H9 (cell line): ENCODE measurements at regions not wholly inside any gene's neighbourhood (a gene's known extent, or its start where the extent isn't known, plus 50 kb on each side); places are given as distances from the start of the nearest gene placed in this dataset.

Experiments
- DNase-seq: peaks from one replicate; pipeline ENCODE4 v3.0.0-alpha.2; 2017
- H2AFZ ChIP-seq: one replicate; pipeline ENCODE4 v1.6.1; 2013; ENCODE audit warnings: mild to moderate bottlenecking, low read length, control low read depth, moderate library complexity
- H2AK5ac ChIP-seq: 2 replicates; pipeline ENCODE4 v1.6.1; 2013; ENCODE audit warnings: low read length, control low read depth, mixed read lengths; ENCODE audit not compliant: insufficient read length
- H2BK120ac ChIP-seq: one replicate; pipeline ENCODE4 v1.6.1; 2013; ENCODE audit warnings: low read depth, mild to moderate bottlenecking, low read length, control low read depth, inconsistent platforms; ENCODE audit not compliant: poor library complexity, severe bottlenecking
- H2BK12ac ChIP-seq: 2 replicates; pipeline ENCODE4 v1.6.1; 2013; ENCODE audit warnings: low read length, control low read depth, mixed read lengths, low read depth; ENCODE audit not compliant: insufficient read length
- H2BK15ac ChIP-seq: 2 replicates; pipeline ENCODE4 v1.6.1; 2013; ENCODE audit warnings: low read depth, low read length, control low read depth
- H2BK20ac ChIP-seq: one replicate; pipeline ENCODE4 v1.6.1; 2013; ENCODE audit warnings: low read depth, mild to moderate bottlenecking, low read length, control low read depth, inconsistent platforms; ENCODE audit not compliant: poor library complexity, severe bottlenecking
- H2BK5ac ChIP-seq: 2 replicates; pipeline ENCODE4 v1.6.1; 2013; ENCODE audit warnings: low read length, control low read depth, mixed read lengths; ENCODE audit not compliant: insufficient read length
- H3K14ac ChIP-seq: 2 replicates; pipeline ENCODE4 v1.6.1; 2013; ENCODE audit warnings: low read length, control low read depth; ENCODE audit not compliant: insufficient read depth
- H3K18ac ChIP-seq: 2 replicates; pipeline ENCODE4 v1.6.1; 2013; ENCODE audit warnings: low read depth, mild to moderate bottlenecking, mixed read lengths, low read length, control low read depth; ENCODE audit not compliant: insufficient read length
- H3K23ac ChIP-seq: 2 replicates; pipeline ENCODE4 v1.6.1; 2013; ENCODE audit warnings: low read length, control low read depth, mixed read lengths, low read depth; ENCODE audit not compliant: insufficient read length
- H3K23me2 ChIP-seq: 2 replicates; pipeline ENCODE4 v1.6.1; 2013; ENCODE audit warnings: low read depth, mild to moderate bottlenecking, mixed read lengths, low read length, control low read depth; ENCODE audit not compliant: insufficient read length, poor library complexity, severe bottlenecking
- H3K27ac ChIP-seq: 2 replicates; pipeline ENCODE4 v1.5.1; 2013; ENCODE audit warnings: low read length, control low read depth, mixed read lengths, low read depth; ENCODE audit not compliant: insufficient read length
- H3K27me3 ChIP-seq: 2 replicates; pipeline ENCODE4 v1.6.1; 2013; ENCODE audit warnings: low read length, control low read depth, inconsistent platforms; ENCODE audit not compliant: insufficient read depth
- H3K4ac ChIP-seq: 2 replicates; pipeline ENCODE4 v1.6.1; 2013; ENCODE audit warnings: low read depth, mild to moderate bottlenecking, control low read depth, inconsistent platforms, low read length, moderate library complexity
- H3K4me1 ChIP-seq: 2 replicates; pipeline ENCODE4 v1.6.1; 2013; ENCODE audit warnings: low read length, control low read depth, inconsistent platforms; ENCODE audit not compliant: insufficient read depth
- H3K4me2 ChIP-seq: 2 replicates; pipeline ENCODE4 v1.6.1; 2013; ENCODE audit warnings: low read length, control low read depth, mixed read lengths; ENCODE audit not compliant: insufficient read length, insufficient read depth
- H3K56ac ChIP-seq: 2 replicates; pipeline ENCODE4 v1.6.1; 2013; ENCODE audit warnings: low read depth, mild to moderate bottlenecking, mixed read lengths, low read length, control low read depth; ENCODE audit not compliant: insufficient read length
- H3K79me1 ChIP-seq: 2 replicates; pipeline ENCODE4 v1.6.1; 2013; ENCODE audit warnings: low read depth, mild to moderate bottlenecking, moderate library complexity, low read length, control low read depth, inconsistent platforms; ENCODE audit not compliant: insufficient read depth, poor library complexity, severe bottlenecking
- H3K79me2 ChIP-seq: 2 replicates; pipeline ENCODE4 v1.6.1; 2013; ENCODE audit warnings: low read length, control low read depth, inconsistent platforms; ENCODE audit not compliant: insufficient read depth
- H3K9ac ChIP-seq: 2 replicates; pipeline ENCODE4 v1.6.1; 2013; ENCODE audit warnings: low read length, control low read depth, mixed read lengths; ENCODE audit not compliant: insufficient read length; ENCODE audit errors: extremely low read depth
- H3K9me3 ChIP-seq: one replicate; pipeline ENCODE4 v1.6.1; 2013; ENCODE audit warnings: low read depth, low read length, inconsistent platforms; ENCODE audit not compliant: control insufficient read depth
- H3T11ph ChIP-seq: one replicate; pipeline ENCODE4 v1.6.1; 2013; ENCODE audit warnings: mild to moderate bottlenecking, low read length, control low read depth, inconsistent platforms
- H4K20me1 ChIP-seq: one replicate; pipeline ENCODE4 v1.6.1; 2013; ENCODE audit not compliant: control insufficient read depth, insufficient read length, insufficient read depth
- H4K5ac ChIP-seq: 2 replicates; pipeline ENCODE4 v1.6.1; 2013; ENCODE audit warnings: low read depth, mild to moderate bottlenecking, mixed read lengths, low read length, control low read depth; ENCODE audit not compliant: insufficient read length
- H4K8ac ChIP-seq: replicated peaks from 2 replicates; pipeline ENCODE4 v1.6.1; 2013; ENCODE audit warnings: low read length, control low read depth, mixed read lengths, low read depth; ENCODE audit not compliant: insufficient read length
- H4K91ac ChIP-seq: 2 replicates; pipeline ENCODE4 v1.6.1; 2013; ENCODE audit warnings: low read depth, mild to moderate bottlenecking, moderate library complexity, mixed read lengths, low read length, control low read depth; ENCODE audit not compliant: insufficient read length
- H3K27ac Mint-ChIP-seq, 3 experiments: 2 replicates in 2 of 3; 3 replicates in 1 of 3; pipeline ENCODE4 v1.8.0; 2020 to 2021; ENCODE audit warnings: mixed read lengths in 3 of 3, mild to moderate bottlenecking in 1 of 3, moderate library complexity in 1 of 3
- H3K27me3 Mint-ChIP-seq: 2 replicates; pipeline ENCODE4 v1.8.0; 2021; ENCODE audit warnings: low read depth, mild to moderate bottlenecking, moderate library complexity, mixed read lengths
- H3K36me3 Mint-ChIP-seq, 3 experiments: 2 replicates in 2 of 3; 3 replicates in 1 of 3; pipeline ENCODE4 v1.8.0; 2020 to 2021; ENCODE audit warnings: low read depth in 3 of 3, mixed read lengths in 3 of 3; ENCODE audit not compliant: insufficient read depth in 1 of 3
- H3K4me1 Mint-ChIP-seq, 2 experiments: 2 replicates each; pipeline ENCODE4 v1.8.0; 2020; ENCODE audit warnings: mixed read lengths in 2 of 2
- H3K4me3 Mint-ChIP-seq, 2 experiments: 2 replicates in 1 of 2; 3 replicates in 1 of 2; pipeline ENCODE4 v1.8.0; 2020 to 2021; ENCODE audit warnings: mild to moderate bottlenecking in 2 of 2, mixed read lengths in 2 of 2, moderate library complexity in 1 of 2
- H3K9me3 Mint-ChIP-seq, 2 experiments: 2 replicates in 1 of 2; 3 replicates in 1 of 2; pipeline ENCODE4 v1.8.0; 2020; ENCODE audit warnings: mild to moderate bottlenecking in 2 of 2, mixed read lengths in 2 of 2, moderate library complexity in 1 of 2
- WGBS: extraction: QIAGEN DNeasy Blood & Tissue Kit; methylation state at CpG from one replicate; pipeline ENCODE4 v1.1.7; 2013; ENCODE audit warnings: missing lambda C conversion rate, low lambda C conversion rate, mixed read lengths; ENCODE audit not compliant: insufficient read length; ENCODE audit errors: extremely low coverage; 5-methylcytosine and 5-hydroxymethylcytosine counted together
- TF ChIP-seq, protein P1 (sequence below): fragments of 200-600 bp; sonication (generic); conservative IDR thresholded peaks from 3 replicates; pipeline ENCODE4 v1.8.0; 2021; ENCODE audit warnings: antibody characterized with exemption, mild to moderate bottlenecking

DNA sequence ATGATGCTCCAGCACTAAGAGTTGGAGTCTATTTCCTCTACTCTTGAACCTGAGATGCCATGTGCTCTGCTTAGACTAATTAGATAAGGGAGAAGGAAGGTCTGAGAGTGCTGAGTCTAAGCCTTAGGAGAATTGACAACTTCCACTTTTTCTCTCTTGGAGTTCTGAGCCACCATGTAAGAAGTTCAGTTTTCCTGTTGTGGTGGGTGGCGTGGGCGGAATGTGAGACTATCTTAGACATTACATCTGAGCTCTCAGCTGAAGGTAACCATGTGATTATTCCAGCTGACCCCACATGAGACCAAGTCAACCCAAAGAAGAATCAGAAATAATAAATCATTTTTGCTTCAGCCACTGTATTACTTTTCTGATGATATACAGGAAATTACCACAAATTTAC is 404.5 kb upstream of the LRRC7 start:
- H3K23ac ChIP-seq = no peak overlapping the region
- no peak overlapping the region for H4K5ac ChIP-seq
- no peak overlapping the region for H2BK20ac ChIP-seq
- H2BK5ac ChIP-seq = no peak overlapping the region
- H3K79me2 ChIP-seq = no peaks in the 10 kb centered on the region
- WGBS = no CpG with 5 or more reads among the region's 2 CpGs
- H3K27ac ChIP-seq = no peak overlapping the region
- no peak overlapping the region for H4K91ac ChIP-seq
- H3K4ac ChIP-seq = no peak overlapping the region
- Mint-ChIP-seq H3K27me3 (no peaks in the 10 kb centered on the region), H3K9me3 (peaks cover 0 to 1% of the 10 kb centered on the region in 2 experiments; a peak in 2 of 5 replicates), H3K36me3 (0 out of 7 replicates have a peak, but pooled peaks cover 0 to 4% (median 0%) of the 10 kb centered on the region in 3 experiments), H3K4me3 (no peak overlapping the region), H3K4me1 (no peaks in the 10 kb centered on the region), H3K27ac (no peak overlapping the region; a peak in 1 of 7 replicates)
- no peaks in the 10 kb centered on the region for H3K9me3 ChIP-seq
- no peak for DNase-seq
- H3K18ac ChIP-seq = no peak overlapping the region
- H4K8ac ChIP-seq = no peak overlapping the region
- no peaks in the 10 kb centered on the region for H4K20me1 ChIP-seq
- H3K9ac ChIP-seq = no peak overlapping the region
- no peak overlapping the region for H2BK120ac ChIP-seq
- no peak overlapping the region for H2AFZ ChIP-seq
- no peak overlapping the region for H3K56ac ChIP-seq
- TF ChIP-seq, protein P1, sequence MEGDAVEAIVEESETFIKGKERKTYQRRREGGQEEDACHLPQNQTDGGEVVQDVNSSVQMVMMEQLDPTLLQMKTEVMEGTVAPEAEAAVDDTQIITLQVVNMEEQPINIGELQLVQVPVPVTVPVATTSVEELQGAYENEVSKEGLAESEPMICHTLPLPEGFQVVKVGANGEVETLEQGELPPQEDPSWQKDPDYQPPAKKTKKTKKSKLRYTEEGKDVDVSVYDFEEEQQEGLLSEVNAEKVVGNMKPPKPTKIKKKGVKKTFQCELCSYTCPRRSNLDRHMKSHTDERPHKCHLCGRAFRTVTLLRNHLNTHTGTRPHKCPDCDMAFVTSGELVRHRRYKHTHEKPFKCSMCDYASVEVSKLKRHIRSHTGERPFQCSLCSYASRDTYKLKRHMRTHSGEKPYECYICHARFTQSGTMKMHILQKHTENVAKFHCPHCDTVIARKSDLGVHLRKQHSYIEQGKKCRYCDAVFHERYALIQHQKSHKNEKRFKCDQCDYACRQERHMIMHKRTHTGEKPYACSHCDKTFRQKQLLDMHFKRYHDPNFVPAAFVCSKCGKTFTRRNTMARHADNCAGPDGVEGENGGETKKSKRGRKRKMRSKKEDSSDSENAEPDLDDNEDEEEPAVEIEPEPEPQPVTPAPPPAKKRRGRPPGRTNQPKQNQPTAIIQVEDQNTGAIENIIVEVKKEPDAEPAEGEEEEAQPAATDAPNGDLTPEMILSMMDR = no peak
- no peaks in the 10 kb centered on the region for H3K23me2 ChIP-seq
- H3K4me2 ChIP-seq = no peak overlapping the region
- no peaks in the 10 kb centered on the region for H3K79me1 ChIP-seq
- H2AK5ac ChIP-seq = no peak overlapping the region
- no peak overlapping the region for H2BK15ac ChIP-seq
- H3K14ac ChIP-seq = no peak overlapping the region
- H3K4me1 ChIP-seq = no peaks in the 10 kb centered on the region
- H3T11ph ChIP-seq = no peak overlapping the region
- H2BK12ac ChIP-seq = no peak overlapping the region
- H3K27me3 ChIP-seq = no peaks in the 10 kb centered on the region
